NCI-H1092 treated with DMSO at 0.1 percent for 48 hours (cell line): ENCODE measurements at regions not wholly inside any gene's neighbourhood (a gene's known extent, or its start where the extent isn't known, plus 50 kb on each side); places are given as distances from the start of the nearest gene placed in this dataset.

Experiments
- DNase-seq: peaks from one replicate; lab custom pipeline; 2025; lab: John Stamatoyannopoulos, UW

- peak; percentile 28 for DNase-seq
These were observed 109.9 kb downstream of the TLE3 start for GRCh38 chr15:69987492-69988489.

- DNase-seq: no peak
These were observed 109.0 kb downstream of the TLE3 start for GRCh38 chr15:69988541-69989225.

- DNase-seq: no peak
These were observed 106.9 kb downstream of the TLE3 start for GRCh38 chr15:69990566-69991421.

GRCh38 chr15:69991551-69991980, 106.2 kb downstream of the TLE3 start:
- DNase-seq: no peak

- DNase-seq: no peak
These were observed 105.4 kb downstream of the TLE3 start for GRCh38 chr15:69992348-69992747.

- no peak for DNase-seq
These were observed 103.1 kb downstream of the TLE3 start for GRCh38 chr15:69994429-69995205.

GRCh38 chr15:69996321-69997160, 101.2 kb downstream of the TLE3 start:
- DNase-seq: peak; percentile 97

GRCh38 chr15:69997161-69997485, 100.6 kb downstream of the TLE3 start:
- peak; percentile 97 for DNase-seq
